Activated naive CD8-positive, alpha-beta T cell treated with anti-CD3 and anti-CD28 coated beads, Interleukin-2, amount 10 ng/mL, durations not matched to agents 7 days and 5 days (primary cell): ENCODE measurements at regions not wholly inside any gene's neighbourhood (a gene's known extent, or its start where the extent isn't known, plus 50 kb on each side); places are given as distances from the start of the nearest gene placed in this dataset.

Source experiments
- ATAC-seq: fragments of 150-1000 bp; cut with Tn5 transposase; one replicate; pipeline ENCODE4 v1.10.0; 2021; ENCODE audit warnings: low read depth, moderate library complexity
- POLR2A ChIA-PET: fragments of 350-600 bp; sonication (Branson Sonifier 250); formaldehyde crosslinking; loops from one replicate; lab custom pipeline; 2021; ENCODE audit warnings: antibody characterized with exemption; lab: Charles Lee
- DNase-seq: peaks from one replicate; pipeline ENCODE4 v3.0.0; 2021
- H3K27ac Mint-ChIP-seq: one replicate; pipeline ENCODE4 v1.8.0; 2022; ENCODE audit warnings: mild to moderate bottlenecking, mixed read lengths
- H3K27me3 Mint-ChIP-seq: one replicate; pipeline ENCODE4 v1.8.0; 2022; ENCODE audit warnings: mild to moderate bottlenecking, moderate library complexity, mixed read lengths
- H3K36me3 Mint-ChIP-seq: one replicate; pipeline ENCODE4 v1.8.0; 2021; ENCODE audit warnings: mild to moderate bottlenecking, mixed read lengths
- H3K4me1 Mint-ChIP-seq: one replicate; pipeline ENCODE4 v1.8.0; 2021; ENCODE audit warnings: mixed read lengths
- H3K4me3 Mint-ChIP-seq: one replicate; pipeline ENCODE4 v1.8.0; 2022; ENCODE audit warnings: mild to moderate bottlenecking, moderate library complexity, mixed read lengths
- H3K9me3 Mint-ChIP-seq: one replicate; pipeline ENCODE4 v1.8.0; 2021; ENCODE audit warnings: mixed read lengths

DNA sequence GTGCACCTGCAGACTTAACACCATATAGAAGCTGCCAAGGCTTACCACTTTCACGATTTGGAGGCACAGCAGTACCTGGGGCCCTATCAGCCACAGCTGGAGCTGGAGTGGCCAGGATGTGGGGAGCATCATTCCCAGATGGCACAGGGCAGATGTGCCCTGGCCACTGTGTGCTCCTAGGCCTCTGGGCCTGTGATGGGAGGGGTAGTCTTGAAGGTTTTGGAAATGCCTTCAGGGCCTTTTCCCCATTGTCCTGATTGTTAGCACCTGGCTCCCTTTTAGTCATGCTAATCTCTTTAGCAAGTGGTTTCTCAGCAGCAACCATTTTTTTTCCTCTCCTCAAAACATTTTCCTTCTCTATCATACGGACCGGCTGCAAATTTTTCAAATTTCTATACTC, 490.2 kb downstream of the RAB28 start:
- Mint-ChIP-seq H3K9me3 (peaks cover 12% of the 10 kb centered on the region), H3K27me3 (no peaks in the 10 kb centered on the region), H3K4me1 (no peaks in the 10 kb centered on the region), H3K27ac (no peak overlapping the region), H3K4me3 (no peak overlapping the region), H3K36me3 (no peaks in the 10 kb centered on the region)
- POLR2A ChIA-PET: no interaction called here
- DNase-seq (no peak), ATAC-seq (no peak)

DNA sequence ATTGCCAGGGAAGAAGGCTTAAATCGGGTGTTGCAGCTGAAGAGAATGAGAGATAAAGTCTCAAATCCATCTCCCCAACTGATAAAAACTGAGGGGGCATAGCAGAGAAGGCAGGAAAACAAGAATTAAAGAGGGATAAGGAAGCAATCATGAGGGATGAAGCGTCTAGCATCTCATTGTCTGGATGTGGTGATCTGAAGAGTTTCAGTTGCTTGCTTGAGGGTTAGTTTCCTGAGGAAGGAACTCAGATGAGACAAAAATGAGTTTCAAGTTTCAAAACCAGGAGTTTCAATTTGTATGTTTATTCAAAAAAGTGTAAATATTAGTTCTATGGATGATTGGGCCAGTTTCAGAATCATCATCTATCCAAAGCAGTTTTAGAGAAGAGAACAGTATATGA, 496.9 kb downstream of the RAB28 start:
- no peak overlapping the region for H3K27ac Mint-ChIP-seq
- DNase-seq (no peak), ATAC-seq (no peak)
- POLR2A ChIA-PET: no interaction called here
- no peaks in the 10 kb centered on the region for H3K36me3 Mint-ChIP-seq
- no peaks in the 10 kb centered on the region for H3K4me1 Mint-ChIP-seq
- H3K27me3 Mint-ChIP-seq: no peaks in the 10 kb centered on the region
- H3K4me3 Mint-ChIP-seq: no peak overlapping the region
- peaks cover 3% of the 10 kb centered on the region for H3K9me3 Mint-ChIP-seq

DNA sequence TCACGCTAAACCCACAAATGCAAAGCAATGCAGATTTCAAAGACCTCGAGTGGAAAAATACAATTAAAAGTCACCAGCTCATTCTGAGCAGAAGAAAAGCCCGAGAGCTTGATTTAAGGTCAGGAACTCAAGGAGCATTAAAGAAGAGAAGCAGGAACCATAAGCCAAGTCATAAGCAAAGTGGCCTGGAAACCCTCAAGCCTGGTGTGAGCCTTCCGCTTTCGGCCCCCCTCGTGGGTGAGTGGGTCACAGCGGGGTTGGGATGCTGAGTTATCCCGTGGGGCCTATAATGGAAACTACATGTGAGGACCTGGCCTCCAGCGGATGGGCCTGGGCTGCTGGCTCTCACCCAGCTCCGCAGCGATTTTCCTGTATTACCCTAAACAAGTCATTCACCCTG, 504.3 kb downstream of the RAB28 start:
- POLR2A ChIA-PET: no interaction called here
- no peaks in the 10 kb centered on the region for H3K27me3 Mint-ChIP-seq
- no peak for DNase-seq
- H3K9me3 Mint-ChIP-seq: peaks cover 2% of the 10 kb centered on the region
- no peak for ATAC-seq
- no peak overlapping the region for H3K4me3 Mint-ChIP-seq
- no peaks in the 10 kb centered on the region for H3K36me3 Mint-ChIP-seq
- no peak overlapping the region for H3K27ac Mint-ChIP-seq
- H3K4me1 Mint-ChIP-seq: no peaks in the 10 kb centered on the region

DNA sequence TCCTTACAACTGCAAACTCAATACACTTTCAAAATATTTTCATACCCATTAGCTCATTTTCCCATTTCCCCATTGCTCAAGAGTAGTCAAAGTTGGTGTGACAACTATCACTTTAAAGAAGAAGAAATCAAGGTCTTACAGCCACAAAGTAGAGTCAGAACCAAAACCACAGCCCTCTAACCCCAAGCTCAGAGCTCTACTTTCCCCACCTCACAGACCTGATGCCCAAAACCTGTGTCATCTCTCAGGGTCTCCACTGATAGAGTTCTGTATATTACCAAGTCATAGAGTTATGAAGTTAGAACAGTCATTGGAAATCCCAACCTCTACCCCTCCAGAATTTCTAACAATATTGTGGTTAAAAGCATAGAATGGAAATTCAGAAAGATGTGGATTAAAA, 505.8 kb downstream of the RAB28 start:
- Mint-ChIP-seq H3K9me3 (peaks cover 2% of the 10 kb centered on the region), H3K4me1 (no peaks in the 10 kb centered on the region), H3K4me3 (no peak overlapping the region), H3K27me3 (no peaks in the 10 kb centered on the region), H3K36me3 (no peaks in the 10 kb centered on the region), H3K27ac (no peak overlapping the region)
- POLR2A ChIA-PET: no interaction called here
- DNase-seq (no peak), ATAC-seq (no peak)

DNA sequence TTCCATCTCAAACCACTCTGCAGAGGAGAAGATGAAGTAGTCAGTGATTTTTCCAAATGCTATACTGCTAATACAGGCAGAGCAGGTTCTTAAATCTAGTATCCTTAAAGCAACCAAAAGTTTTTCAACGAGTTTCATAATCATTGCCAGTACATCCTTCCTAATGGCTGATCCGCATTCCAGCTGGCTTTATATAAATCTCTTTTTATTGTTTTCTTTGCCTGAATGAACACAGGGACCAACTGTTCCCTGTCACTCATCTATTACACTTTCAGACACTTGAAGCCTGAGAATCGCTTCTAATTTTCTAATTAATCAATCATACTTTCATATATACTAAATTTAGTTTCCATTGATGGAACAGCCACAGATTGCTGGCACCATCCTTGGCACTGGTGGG, 508.6 kb downstream of the RAB28 start:
- Mint-ChIP-seq H3K27me3 (no peaks in the 10 kb centered on the region), H3K9me3 (peaks cover 2% of the 10 kb centered on the region), H3K4me3 (no peak overlapping the region), H3K36me3 (no peaks in the 10 kb centered on the region), H3K4me1 (no peaks in the 10 kb centered on the region), H3K27ac (no peak overlapping the region)
- no peak for DNase-seq
- ATAC-seq: no peak
- POLR2A ChIA-PET: no interaction called here

DNA sequence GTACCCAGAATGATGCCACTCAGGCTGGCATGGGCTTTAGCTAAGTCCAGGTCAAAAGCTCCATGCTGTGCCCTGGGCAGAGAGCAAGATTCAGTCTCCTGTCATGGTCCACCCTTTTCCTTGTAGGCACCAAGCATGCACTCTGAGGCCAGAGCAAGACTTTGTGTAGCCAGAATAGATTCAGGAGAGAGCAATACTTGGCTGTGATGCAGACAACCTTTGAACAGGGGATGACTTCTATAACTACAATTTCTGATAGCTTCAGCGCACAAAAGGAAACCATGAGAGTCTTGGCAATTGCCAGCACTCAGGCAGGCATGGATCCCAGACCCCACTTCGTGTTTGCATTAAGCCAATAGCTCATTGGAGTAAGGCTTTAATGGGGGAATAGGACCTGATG, 510.6 kb downstream of the RAB28 start:
- no peak overlapping the region for H3K27ac Mint-ChIP-seq
- H3K4me1 Mint-ChIP-seq: no peaks in the 10 kb centered on the region
- H3K9me3 Mint-ChIP-seq: peaks cover 2% of the 10 kb centered on the region
- POLR2A ChIA-PET: no interaction called here
- H3K36me3 Mint-ChIP-seq: no peaks in the 10 kb centered on the region
- ATAC-seq (no peak), DNase-seq (no peak)
- no peaks in the 10 kb centered on the region for H3K27me3 Mint-ChIP-seq
- no peak overlapping the region for H3K4me3 Mint-ChIP-seq

DNA sequence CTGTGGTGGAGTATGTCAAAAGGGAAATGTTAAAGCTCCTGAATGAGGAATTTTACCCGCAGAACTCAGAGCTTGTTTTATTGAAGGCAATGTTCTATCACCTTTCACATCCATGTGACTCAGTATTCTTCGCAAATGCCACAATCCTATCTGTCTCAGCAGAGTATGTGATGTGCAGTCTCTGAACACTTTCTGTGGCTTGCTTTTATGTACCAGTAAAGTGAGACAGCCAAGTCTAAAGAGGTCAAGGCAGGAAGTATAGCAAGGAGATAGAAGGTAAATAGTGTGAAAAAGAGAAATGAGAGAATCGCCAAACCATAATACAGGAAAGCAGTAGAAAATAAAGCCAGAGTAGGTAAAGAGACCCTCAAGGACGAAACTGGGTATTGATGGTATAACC, 515.8 kb downstream of the RAB28 start:
- no peaks in the 10 kb centered on the region for H3K36me3 Mint-ChIP-seq
- H3K27me3 Mint-ChIP-seq: no peaks in the 10 kb centered on the region
- H3K4me1 Mint-ChIP-seq: no peaks in the 10 kb centered on the region
- H3K9me3 Mint-ChIP-seq: peaks cover 2% of the 10 kb centered on the region
- no peak overlapping the region for H3K27ac Mint-ChIP-seq
- no peak for DNase-seq
- H3K4me3 Mint-ChIP-seq: no peak overlapping the region
- POLR2A ChIA-PET: no interaction called here
- no peak for ATAC-seq

DNA sequence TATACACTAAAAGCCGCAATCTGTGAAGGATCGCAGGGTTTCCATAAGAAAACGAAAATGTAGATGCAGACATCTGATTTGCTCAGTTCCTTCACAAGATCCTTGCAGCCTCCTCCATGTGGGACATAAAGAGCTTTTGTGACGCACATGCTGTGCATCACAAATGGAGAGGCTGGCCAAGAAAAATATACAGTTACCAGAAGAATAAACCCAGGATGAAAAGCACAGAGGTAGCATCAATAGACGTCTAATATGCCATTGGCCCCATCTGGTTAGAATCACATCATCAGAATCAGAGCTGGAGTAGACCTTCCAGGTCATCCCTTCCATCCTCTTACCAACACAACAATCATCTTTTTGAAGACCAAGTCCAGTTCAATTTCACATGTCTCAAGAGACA, 517.4 kb downstream of the RAB28 start:
- no peak for ATAC-seq
- peaks cover 2% of the 10 kb centered on the region for H3K9me3 Mint-ChIP-seq
- H3K4me1 Mint-ChIP-seq: no peaks in the 10 kb centered on the region
- H3K27me3 Mint-ChIP-seq: no peaks in the 10 kb centered on the region
- DNase-seq: no peak
- H3K4me3 Mint-ChIP-seq: no peak overlapping the region
- no peak overlapping the region for H3K27ac Mint-ChIP-seq
- POLR2A ChIA-PET: no interaction called here
- H3K36me3 Mint-ChIP-seq: no peaks in the 10 kb centered on the region

DNA sequence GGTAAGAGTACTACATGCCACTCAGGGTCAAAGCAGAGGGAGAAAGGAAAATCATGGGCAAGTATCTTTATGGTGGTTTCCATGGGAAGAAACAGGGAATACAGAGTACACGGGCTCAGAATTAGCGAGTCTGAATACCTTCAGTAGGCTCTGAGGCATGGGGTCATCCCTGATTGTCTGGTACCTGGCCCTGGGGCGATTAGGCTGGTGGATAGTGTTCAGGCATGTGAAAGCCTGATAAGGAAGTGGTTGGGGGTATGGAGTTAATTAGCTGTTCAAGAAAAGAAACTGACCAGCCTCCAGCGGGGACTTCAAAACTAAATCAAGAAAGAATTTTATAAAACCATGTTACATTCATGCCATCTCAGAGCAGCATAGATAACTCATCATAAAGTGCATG, 518.8 kb downstream of the RAB28 start:
- ATAC-seq: no peak
- POLR2A ChIA-PET: no interaction called here
- Mint-ChIP-seq H3K4me3 (no peak overlapping the region), H3K27me3 (no peaks in the 10 kb centered on the region), H3K4me1 (no peaks in the 10 kb centered on the region), H3K9me3 (peaks cover 2% of the 10 kb centered on the region), H3K27ac (no peak overlapping the region), H3K36me3 (no peaks in the 10 kb centered on the region)
- DNase-seq: no peak

DNA sequence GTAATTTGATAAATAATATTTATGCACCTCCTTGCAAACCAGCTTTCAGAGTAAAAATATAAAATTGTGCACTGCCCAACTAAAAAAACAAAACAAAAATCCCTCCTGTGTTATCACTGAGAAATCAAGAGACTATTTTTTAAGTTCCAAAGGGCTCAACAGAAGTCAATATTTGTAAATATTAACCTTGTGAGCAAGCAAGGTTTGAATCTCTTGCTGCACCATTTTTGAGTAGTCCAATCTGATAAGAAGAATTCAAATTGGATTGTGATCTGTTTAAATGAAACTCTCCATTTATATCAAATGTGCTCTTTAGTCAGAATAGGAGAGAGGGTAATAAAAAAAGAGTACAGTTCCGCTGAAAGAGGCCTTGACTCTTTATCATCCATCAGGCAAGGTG, 520.2 kb downstream of the RAB28 start:
- POLR2A ChIA-PET: no interaction called here
- Mint-ChIP-seq H3K27ac (no peak overlapping the region), H3K4me1 (no peaks in the 10 kb centered on the region), H3K9me3 (peaks cover 2% of the 10 kb centered on the region), H3K4me3 (no peak overlapping the region), H3K36me3 (no peaks in the 10 kb centered on the region), H3K27me3 (no peaks in the 10 kb centered on the region)
- no peak for ATAC-seq
- DNase-seq: no peak

DNA sequence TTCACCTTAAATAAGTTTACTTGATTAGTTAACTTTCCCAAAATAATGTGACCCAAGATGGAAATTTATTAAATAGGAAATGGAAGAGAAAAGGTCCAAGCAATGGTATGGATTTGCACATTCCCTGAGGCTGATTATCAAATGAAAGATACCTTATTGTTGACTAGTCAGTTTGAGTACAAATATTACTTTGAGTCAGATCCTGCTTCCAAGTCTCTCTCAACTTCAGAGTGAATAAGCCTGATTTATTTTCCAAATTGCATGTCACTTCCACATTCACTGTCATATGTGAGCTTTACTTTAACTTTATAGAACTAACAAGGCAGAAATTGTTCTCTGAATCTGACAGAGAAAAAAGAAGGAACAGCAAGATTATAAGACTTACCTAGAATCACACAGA, 520.8 kb downstream of the RAB28 start:
- Mint-ChIP-seq H3K4me1 (no peaks in the 10 kb centered on the region), H3K27me3 (no peaks in the 10 kb centered on the region), H3K36me3 (no peaks in the 10 kb centered on the region), H3K27ac (no peak overlapping the region), H3K9me3 (no peaks in the 10 kb centered on the region), H3K4me3 (no peak overlapping the region)
- no peak for DNase-seq
- ATAC-seq: no peak
- POLR2A ChIA-PET: no interaction called here

DNA sequence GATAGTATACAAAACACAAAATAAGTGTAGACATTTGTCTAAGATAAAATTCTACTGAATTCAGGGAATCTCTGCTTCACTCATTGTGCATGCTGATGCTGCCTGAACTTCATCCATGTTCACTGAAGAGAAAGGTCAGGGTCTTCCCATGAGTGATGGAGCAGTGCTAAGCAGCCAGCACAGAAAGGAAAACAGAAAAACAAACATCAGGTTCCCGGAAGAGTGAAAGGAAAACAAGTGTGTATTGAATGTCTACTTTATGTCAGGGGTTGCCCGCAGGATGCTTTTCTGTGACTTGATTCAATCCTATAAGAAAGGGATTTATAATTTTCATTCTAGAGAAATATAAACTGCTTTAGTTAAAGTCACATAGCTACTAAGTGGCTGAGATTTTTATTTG, 522.4 kb downstream of the RAB28 start:
- DNase-seq: no peak
- Mint-ChIP-seq H3K9me3 (no peaks in the 10 kb centered on the region), H3K36me3 (no peaks in the 10 kb centered on the region), H3K27me3 (no peaks in the 10 kb centered on the region), H3K4me1 (no peaks in the 10 kb centered on the region), H3K4me3 (no peak overlapping the region), H3K27ac (no peak overlapping the region)
- POLR2A ChIA-PET: no interaction called here
- ATAC-seq: no peak

DNA sequence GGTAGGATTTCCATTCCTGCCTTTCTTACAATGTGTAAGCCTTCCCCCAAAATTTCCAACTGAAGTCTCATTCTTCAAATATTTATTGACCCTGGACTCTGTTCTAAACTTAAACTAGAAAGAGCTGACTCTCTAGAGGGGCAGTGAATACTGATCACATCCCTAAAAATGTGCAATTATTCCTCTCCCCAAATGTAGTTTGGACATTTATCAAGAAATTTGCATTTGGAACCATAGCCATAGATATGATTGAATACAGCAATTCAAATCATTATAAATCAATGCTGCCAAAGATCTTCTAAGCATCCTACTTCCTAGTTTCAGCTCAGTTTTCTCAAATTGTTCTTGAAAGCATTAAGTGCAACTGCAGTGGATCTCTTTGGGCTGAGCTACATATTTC, 525.7 kb downstream of the RAB28 start:
- Mint-ChIP-seq H3K27ac (no peak overlapping the region), H3K27me3 (peaks cover 2% of the 10 kb centered on the region), H3K4me1 (no peaks in the 10 kb centered on the region), H3K4me3 (no peak overlapping the region), H3K9me3 (no peaks in the 10 kb centered on the region), H3K36me3 (no peaks in the 10 kb centered on the region)
- no peak for ATAC-seq
- POLR2A ChIA-PET: no interaction called here
- no peak for DNase-seq

DNA sequence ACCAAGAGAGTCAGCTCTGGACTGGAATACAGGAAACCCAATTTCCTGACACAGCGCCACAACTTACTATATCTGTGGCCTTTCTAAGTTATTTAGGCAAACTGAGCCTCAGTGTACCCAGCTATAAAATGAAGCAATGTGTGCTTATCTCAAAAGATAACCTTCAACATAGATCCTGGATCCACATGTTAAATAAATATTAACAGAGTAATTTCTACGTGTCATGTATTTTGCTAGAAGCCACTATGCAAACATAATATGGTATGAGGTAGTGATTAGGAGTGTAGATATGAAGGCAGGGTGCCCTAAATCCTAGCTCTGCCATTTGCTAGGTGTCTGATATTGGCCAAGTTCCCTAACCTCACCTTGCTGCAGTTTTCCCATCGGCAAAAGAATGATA, 527.0 kb downstream of the RAB28 start:
- peaks cover 2% of the 10 kb centered on the region for H3K27me3 Mint-ChIP-seq
- DNase-seq: no peak
- no peaks in the 10 kb centered on the region for H3K36me3 Mint-ChIP-seq
- no peak overlapping the region for H3K4me3 Mint-ChIP-seq
- H3K27ac Mint-ChIP-seq: no peak overlapping the region
- POLR2A ChIA-PET: no interaction called here
- no peaks in the 10 kb centered on the region for H3K4me1 Mint-ChIP-seq
- H3K9me3 Mint-ChIP-seq: no peaks in the 10 kb centered on the region
- ATAC-seq: no peak

DNA sequence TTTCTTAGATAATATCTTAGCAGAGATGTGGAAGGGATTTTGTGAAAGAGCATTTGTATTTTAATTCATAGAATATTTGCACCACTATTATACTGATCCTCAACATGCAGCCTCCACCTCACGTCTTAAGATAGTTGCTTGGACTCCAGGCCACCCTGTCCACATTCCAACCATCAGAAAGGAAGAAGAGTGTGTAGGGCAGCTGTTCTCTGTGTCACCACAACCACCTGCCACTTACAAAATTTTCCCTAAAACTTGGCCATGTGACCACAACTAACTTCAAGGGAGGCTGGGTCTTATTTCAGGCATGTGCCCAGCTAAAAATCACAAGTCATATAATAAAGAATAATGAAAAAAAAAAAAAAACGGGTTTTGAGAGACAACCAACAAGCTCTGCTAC, 528.1 kb downstream of the RAB28 start:
- Mint-ChIP-seq H3K4me3 (no peak overlapping the region), H3K9me3 (no peaks in the 10 kb centered on the region), H3K36me3 (no peaks in the 10 kb centered on the region), H3K27me3 (peaks cover 2% of the 10 kb centered on the region), H3K27ac (no peak overlapping the region), H3K4me1 (no peaks in the 10 kb centered on the region)
- ATAC-seq (no peak), DNase-seq (no peak)
- POLR2A ChIA-PET: no interaction called here
